NCI-H82 treated with DMSO at 0.1 percent for 48 hours (cell line): ENCODE measurements at regions not wholly inside any gene's neighbourhood (a gene's known extent, or its start where the extent isn't known, plus 50 kb on each side); places are given as distances from the start of the nearest gene placed in this dataset.

ENCODE experiments used
- DNase-seq: peaks from one replicate; lab custom pipeline; 2025; ENCODE audit not compliant: unreplicated experiment; lab: John Stamatoyannopoulos, UW

GRCh38 chr1:62917314-62917713 lies 133.4 kb downstream of the ATG4C start:
- no peak for DNase-seq

- DNase-seq, result no peak
Measured at GRCh38 chr1:62917805-62918204, 133.9 kb downstream of the ATG4C start.

GRCh38 chr1:62918700-62919099 lies 134.8 kb downstream of the ATG4C start:
- no peak for DNase-seq

GRCh38 chr1:62922006-62922405 lies 138.1 kb downstream of the ATG4C start:
- no peak for DNase-seq

GRCh38 chr1:62924983-62925790 lies 141.3 kb downstream of the ATG4C start:
- DNase-seq, result no peak

- DNase-seq, result no peak
Measured at GRCh38 chr1:62926681-62927252, 142.8 kb downstream of the ATG4C start.

GRCh38 chr1:62928885-62929284 lies 145.0 kb downstream of the ATG4C start:
- DNase-seq, result no peak

GRCh38 chr1:62937634-62938296 lies 153.8 kb downstream of the ATG4C start:
- no peak for DNase-seq

GRCh38 chr1:62941780-62942179 lies 157.8 kb downstream of the ATG4C start:
- no peak for DNase-seq

GRCh38 chr1:62946511-62946910 lies 162.6 kb downstream of the ATG4C start:
- no peak for DNase-seq

- no peak for DNase-seq
Measured at GRCh38 chr1:62951428-62951827, 167.5 kb downstream of the ATG4C start.

GRCh38 chr1:62952596-62952995 lies 168.7 kb downstream of the ATG4C start:
- DNase-seq, result no peak

GRCh38 chr1:62953633-62954032 lies 169.7 kb downstream of the ATG4C start:
- DNase-seq, result peak; percentile 21

- no peak for DNase-seq
Measured at GRCh38 chr1:62954758-62955157, 170.8 kb downstream of the ATG4C start.

- DNase-seq, result no peak
Measured at GRCh38 chr1:62955666-62956065, 171.7 kb downstream of the ATG4C start.

GRCh38 chr1:62962014-62962812 lies 178.3 kb downstream of the ATG4C start:
- peak; percentile 34 for DNase-seq

- peak; percentile 62 for DNase-seq
Measured at GRCh38 chr1:62962901-62963776, 179.2 kb downstream of the ATG4C start.

GRCh38 chr1:62964141-62964540 lies 180.2 kb downstream of the ATG4C start:
- DNase-seq, result no peak

- no peak for DNase-seq
Measured at GRCh38 chr1:62967031-62967430, 183.1 kb downstream of the ATG4C start.

GRCh38 chr1:62977366-62977765 lies 193.4 kb downstream of the ATG4C start:
- DNase-seq, result no peak
